ENCODE measurements at regions not wholly inside any gene's neighbourhood (a gene's known extent, or its start where the extent isn't known, plus 50 kb on each side); places are given as distances from the start of the nearest gene placed in this dataset.
A peak's percentile ranks its signal among the peaks of the same experiment; 100 is the strongest.

DNA sequence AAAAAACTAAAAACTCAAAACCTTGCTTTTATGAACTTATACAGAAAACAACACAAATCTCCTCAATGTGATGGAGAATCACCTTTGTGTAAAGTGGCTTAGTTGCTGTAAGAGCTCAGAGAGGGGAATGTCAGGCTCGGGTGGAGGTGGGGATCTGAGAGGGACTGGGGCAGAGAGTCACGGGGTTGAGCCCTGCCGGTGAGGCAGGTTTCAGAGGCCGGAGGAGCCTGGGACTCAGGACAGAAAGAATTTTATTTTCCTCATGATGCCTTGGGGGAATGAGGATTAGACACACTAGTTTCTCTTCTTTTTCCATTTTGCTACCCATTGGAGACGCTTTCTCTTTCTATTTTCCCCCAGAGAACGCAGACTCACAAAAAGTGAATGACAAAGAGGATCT lies 252.3 kb upstream of the FOXQ1 start:
- TF ChIP-seq, protein P1, sequence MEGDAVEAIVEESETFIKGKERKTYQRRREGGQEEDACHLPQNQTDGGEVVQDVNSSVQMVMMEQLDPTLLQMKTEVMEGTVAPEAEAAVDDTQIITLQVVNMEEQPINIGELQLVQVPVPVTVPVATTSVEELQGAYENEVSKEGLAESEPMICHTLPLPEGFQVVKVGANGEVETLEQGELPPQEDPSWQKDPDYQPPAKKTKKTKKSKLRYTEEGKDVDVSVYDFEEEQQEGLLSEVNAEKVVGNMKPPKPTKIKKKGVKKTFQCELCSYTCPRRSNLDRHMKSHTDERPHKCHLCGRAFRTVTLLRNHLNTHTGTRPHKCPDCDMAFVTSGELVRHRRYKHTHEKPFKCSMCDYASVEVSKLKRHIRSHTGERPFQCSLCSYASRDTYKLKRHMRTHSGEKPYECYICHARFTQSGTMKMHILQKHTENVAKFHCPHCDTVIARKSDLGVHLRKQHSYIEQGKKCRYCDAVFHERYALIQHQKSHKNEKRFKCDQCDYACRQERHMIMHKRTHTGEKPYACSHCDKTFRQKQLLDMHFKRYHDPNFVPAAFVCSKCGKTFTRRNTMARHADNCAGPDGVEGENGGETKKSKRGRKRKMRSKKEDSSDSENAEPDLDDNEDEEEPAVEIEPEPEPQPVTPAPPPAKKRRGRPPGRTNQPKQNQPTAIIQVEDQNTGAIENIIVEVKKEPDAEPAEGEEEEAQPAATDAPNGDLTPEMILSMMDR (IDR thresholded peaks at IDR 0.05; ENCODE audit: unreplicated experiment), result no peak
- Mint-ChIP-seq H3K4me3 (ENCODE audit: low read depth, unreplicated experiment) (no peak overlapping the region), H3K36me3 (ENCODE audit: insufficient read depth, unreplicated experiment) (no peaks in the 10 kb centered on the region), H3K9me3 (ENCODE audit: low read depth, unreplicated experiment) (no peaks in the 10 kb centered on the region), H3K4me1 (ENCODE audit: low read depth, unreplicated experiment) (peaks cover 20% of the 10 kb centered on the region), H3K27me3 (ENCODE audit: unreplicated experiment) (no peaks in the 10 kb centered on the region), H3K27ac (ENCODE audit: unreplicated experiment) (no peak overlapping the region)
- no peak for DNase-seq
- no TSS peak for BruUV-seq (replicated peaks)
- intact Hi-C loops (cut with micrococcal nuclease; ENCODE audit: unreplicated experiment), result loop anchor here (5.0 to 10.0 kb wide), 2 partner anchors 147 to 275 kb away; no protein-coding TSS in a partner anchor
- CTCF ChIA-PET, result no interaction called here

DNA sequence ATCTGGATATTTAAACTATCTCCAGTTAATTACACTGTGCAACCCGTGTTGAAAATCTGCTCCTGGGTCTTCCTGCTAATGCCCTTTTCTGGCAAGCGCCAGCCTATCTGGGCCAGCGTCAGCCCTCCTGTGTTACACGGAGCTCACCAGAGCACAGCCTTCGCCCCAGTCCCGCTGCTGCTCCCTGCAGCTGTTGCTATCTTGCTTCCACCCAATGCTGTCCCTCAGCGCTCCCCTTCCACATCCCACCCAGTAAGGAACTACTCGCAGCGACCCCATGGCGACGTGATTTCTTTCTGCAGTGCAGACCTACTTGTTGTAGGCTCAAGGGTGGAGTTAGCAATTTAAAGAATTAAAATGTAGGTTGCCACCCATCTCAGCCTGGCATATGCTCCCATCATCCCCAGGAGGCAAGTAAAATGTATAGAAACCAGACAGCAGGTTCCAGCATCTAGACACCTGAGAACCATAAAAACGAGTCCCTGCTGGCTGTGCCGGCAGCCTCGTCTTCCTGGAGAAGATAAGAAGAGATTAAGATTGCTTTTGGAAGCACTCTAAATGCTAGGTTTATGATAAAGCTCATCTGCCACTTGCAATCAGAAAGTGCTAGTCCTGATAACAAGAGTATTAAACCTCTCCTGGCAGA lies 254.3 kb upstream of the FOXQ1 start:
- H3K27me3 Mint-ChIP-seq (ENCODE audit: unreplicated experiment), result no peaks in the 10 kb centered on the region
- H3K4me3 Mint-ChIP-seq (ENCODE audit: low read depth, unreplicated experiment), result no peak overlapping the region
- no peak for DNase-seq
- TF ChIP-seq, protein P1 (IDR thresholded peaks at IDR 0.05; ENCODE audit: unreplicated experiment), result no peak
- H3K36me3 Mint-ChIP-seq (ENCODE audit: insufficient read depth, unreplicated experiment), result no peaks in the 10 kb centered on the region
- H3K4me1 Mint-ChIP-seq (ENCODE audit: low read depth, unreplicated experiment), result peaks cover under 1% of the 10 kb centered on the region
- intact Hi-C loops (cut with micrococcal nuclease; ENCODE audit: unreplicated experiment), result loop anchor here (5.0 to 10.0 kb wide), 2 partner anchors 145 to 277 kb away; no protein-coding TSS in a partner anchor
- no peak overlapping the region for H3K27ac Mint-ChIP-seq (ENCODE audit: unreplicated experiment)
- CTCF ChIA-PET, result interaction anchor here (0.5 kb wide), 1 partner anchor 160 kb away, joined by 3 read pairs; no protein-coding TSS in a partner anchor
- H3K9me3 Mint-ChIP-seq (ENCODE audit: low read depth, unreplicated experiment), result no peaks in the 10 kb centered on the region
- BruUV-seq (replicated peaks), result no TSS peak

DNA sequence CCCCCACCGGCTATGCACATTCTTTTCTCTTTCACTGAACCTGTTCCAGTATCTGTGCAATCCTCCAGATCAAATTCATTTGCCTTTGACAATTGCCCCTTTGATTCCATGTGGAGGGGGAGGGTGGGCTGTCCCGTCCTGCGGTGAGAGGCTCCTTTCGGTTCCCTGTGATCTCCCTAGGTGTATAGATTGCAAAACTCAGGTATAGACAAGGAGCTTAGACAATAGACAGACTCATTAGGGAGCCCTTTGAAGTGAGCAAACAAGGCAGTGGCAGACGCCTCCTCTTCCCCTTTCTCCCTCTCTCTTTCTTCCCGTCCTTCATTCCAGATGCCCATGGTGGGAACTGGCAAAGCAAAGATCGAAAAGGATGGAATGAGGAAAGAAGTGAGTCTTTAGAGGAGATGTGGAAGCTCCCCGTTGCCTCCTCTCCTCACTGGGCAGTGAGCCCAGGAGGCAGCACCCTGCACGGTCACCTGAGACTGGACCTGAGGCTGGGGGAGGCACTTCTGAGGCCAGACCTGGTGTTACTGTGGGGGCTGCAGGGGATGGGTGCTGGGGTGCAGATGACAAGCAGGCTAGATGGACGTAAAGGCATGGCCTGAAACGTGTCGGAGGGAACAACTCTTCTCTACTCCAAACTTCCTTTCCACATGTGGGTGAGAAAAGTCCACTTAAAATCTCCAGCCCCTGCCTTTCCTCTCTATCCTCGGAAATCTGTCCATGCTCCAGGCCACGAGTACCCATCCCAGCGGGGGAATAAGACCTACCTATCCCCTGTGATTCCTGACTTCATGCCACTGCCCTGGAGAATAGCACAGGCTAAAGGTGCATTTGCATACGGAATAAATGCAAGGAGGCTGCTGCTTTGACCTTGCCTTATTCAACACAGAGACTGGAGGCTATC lies 256.6 kb upstream of the FOXQ1 start:
- TF ChIP-seq, protein P1 (IDR thresholded peaks at IDR 0.05; ENCODE audit: unreplicated experiment), result no peak
- Mint-ChIP-seq H3K36me3 (ENCODE audit: insufficient read depth, unreplicated experiment) (no peaks in the 10 kb centered on the region), H3K9me3 (ENCODE audit: low read depth, unreplicated experiment) (no peaks in the 10 kb centered on the region), H3K27me3 (ENCODE audit: unreplicated experiment) (no peaks in the 10 kb centered on the region), H3K4me1 (ENCODE audit: low read depth, unreplicated experiment) (peaks cover under 1% of the 10 kb centered on the region), H3K4me3 (ENCODE audit: low read depth, unreplicated experiment) (peak overlapping the region; percentile 27), H3K27ac (ENCODE audit: unreplicated experiment) (peak overlapping the region; percentile 33)
- no TSS peak for BruUV-seq (replicated peaks)
- CTCF ChIA-PET, result interaction anchor here (0.5 to 0.9 kb wide), 2 partner anchors 56 to 142 kb away, joined by 3 to 4 read pairs; no protein-coding TSS in a partner anchor
- intact Hi-C loops (cut with micrococcal nuclease; ENCODE audit: unreplicated experiment), result loop anchor here (5.0 to 10.0 kb wide), 2 partner anchors 143 to 280 kb away; no protein-coding TSS in a partner anchor
- peak; percentile 77 for DNase-seq

DNA sequence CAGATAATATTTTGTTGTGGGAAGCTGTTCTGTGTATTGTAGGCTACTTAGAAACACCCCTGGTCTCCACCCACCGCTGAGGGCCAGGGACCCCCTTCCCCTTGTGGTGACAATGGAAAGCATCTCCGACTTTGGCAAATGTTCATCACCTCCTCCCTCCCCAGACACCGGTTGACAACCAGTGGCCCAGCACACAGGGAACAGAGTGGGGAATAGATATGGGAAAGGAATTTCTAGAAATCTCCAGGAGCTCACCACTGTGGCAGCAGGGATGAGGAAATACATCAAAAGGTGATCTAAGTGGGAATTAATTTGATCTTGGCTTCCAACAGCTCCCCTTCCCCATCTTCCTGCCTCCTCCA lies 257.3 kb upstream of the FOXQ1 start:
- Mint-ChIP-seq H3K36me3 (ENCODE audit: insufficient read depth, unreplicated experiment) (no peaks in the 10 kb centered on the region), H3K27me3 (ENCODE audit: unreplicated experiment) (no peaks in the 10 kb centered on the region), H3K4me1 (ENCODE audit: low read depth, unreplicated experiment) (peaks cover 7% of the 10 kb centered on the region), H3K9me3 (ENCODE audit: low read depth, unreplicated experiment) (no peaks in the 10 kb centered on the region), H3K4me3 (ENCODE audit: low read depth, unreplicated experiment) (no peak overlapping the region), H3K27ac (ENCODE audit: unreplicated experiment) (peak overlapping the region; percentile 33)
- CTCF ChIA-PET, result interaction anchor here (0.5 to 0.9 kb wide), 2 partner anchors 56 to 141 kb away, joined by 3 to 4 read pairs; no protein-coding TSS in a partner anchor
- BruUV-seq (replicated peaks), result no TSS peak
- intact Hi-C loops (cut with micrococcal nuclease; ENCODE audit: unreplicated experiment), result loop anchor here (5.0 to 10.0 kb wide), 3 partner anchors 78 to 280 kb away; no protein-coding TSS in a partner anchor
- TF ChIP-seq, protein P1 (IDR thresholded peaks at IDR 0.05; ENCODE audit: unreplicated experiment), result no peak
- no peak for DNase-seq
